NB4 (cell line): ENCODE measurements at regions not wholly inside any gene's neighbourhood (a gene's known extent, or its start where the extent isn't known, plus 50 kb on each side); places are given as distances from the start of the nearest gene placed in this dataset.

Experiments
- CTCF ChIP-seq: IDR thresholded peaks from one replicate; pipeline ENCODE4 v1.5.1; 2012; ENCODE audit warnings: low read depth, low read length
- POLR2A ChIP-seq: IDR thresholded peaks from 2 replicates; pipeline ENCODE4 v1.6.1; 2011; ENCODE audit warnings: mild to moderate bottlenecking; ENCODE audit not compliant: insufficient read length; ENCODE audit errors: extremely low read depth

GRCh38 chr10:90440870-90441269, 417.0 kb downstream of the HTR7 start:
- no peak for TF ChIP-seq CTCF
- no peak for TF ChIP-seq POLR2A
